DMS 273 (cell line): ENCODE measurements at regions not wholly inside any gene's neighbourhood (a gene's known extent, or its start where the extent isn't known, plus 50 kb on each side); places are given as distances from the start of the nearest gene placed in this dataset.

Source experiments
- DNase-seq: peaks from one replicate; lab custom pipeline; 2025; ENCODE audit not compliant: unreplicated experiment; lab: John Stamatoyannopoulos, UW

GRCh38 chr3:159773706-159774105 lies 214.9 kb upstream of the IL12A start:
- DNase-seq = no peak

- DNase-seq = peak; percentile 63
Observed at GRCh38 chr3:159775372-159775961, 213.2 kb upstream of the IL12A start.

- no peak for DNase-seq
Observed at GRCh38 chr3:159776779-159777178, 211.9 kb upstream of the IL12A start.

- DNase-seq = no peak
Observed at GRCh38 chr3:159779883-159780282, 208.8 kb upstream of the IL12A start.

GRCh38 chr3:159781867-159782266 lies 206.8 kb upstream of the IL12A start:
- DNase-seq = no peak

- DNase-seq = no peak
Observed at GRCh38 chr3:159782724-159783421, 205.8 kb upstream of the IL12A start.

- no peak for DNase-seq
Observed at GRCh38 chr3:159783780-159784742, 204.6 kb upstream of the IL12A start.

- no peak for DNase-seq
Observed at GRCh38 chr3:159785273-159785708, 203.3 kb upstream of the IL12A start.

- DNase-seq = no peak
Observed at GRCh38 chr3:159786489-159787177, 202.0 kb upstream of the IL12A start.

- peak; percentile 48 for DNase-seq
Observed at GRCh38 chr3:159787178-159787574, 201.5 kb upstream of the IL12A start.

GRCh38 chr3:159787794-159788205 lies 200.8 kb upstream of the IL12A start:
- DNase-seq = peak; percentile 33

- DNase-seq = no peak
Observed at GRCh38 chr3:159788291-159788690, 200.3 kb upstream of the IL12A start.

- DNase-seq = no peak
Observed at GRCh38 chr3:159789017-159789416, 199.6 kb upstream of the IL12A start.

- no peak for DNase-seq
Observed at GRCh38 chr3:159789742-159790635, 198.6 kb upstream of the IL12A start.

- DNase-seq = peak; percentile 12
Observed at GRCh38 chr3:159791336-159791735, 197.3 kb upstream of the IL12A start.

- DNase-seq = no peak
Observed at GRCh38 chr3:159792070-159792469, 196.6 kb upstream of the IL12A start.

GRCh38 chr3:159795042-159795441 lies 193.6 kb upstream of the IL12A start:
- no peak for DNase-seq

- no peak for DNase-seq
Observed at GRCh38 chr3:159795681-159796175, 192.9 kb upstream of the IL12A start.

GRCh38 chr3:159796226-159796625 lies 192.4 kb upstream of the IL12A start:
- no peak for DNase-seq

- no peak for DNase-seq
Observed at GRCh38 chr3:159796744-159797143, 191.9 kb upstream of the IL12A start.
